Fibroblast of mammary gland (primary cell): ENCODE measurements at regions not wholly inside any gene's neighbourhood (a gene's known extent, or its start where the extent isn't known, plus 50 kb on each side); places are given as distances from the start of the nearest gene placed in this dataset.
A peak's percentile ranks its signal among the peaks of the same experiment; 100 is the strongest.

ENCODE experiments used
- DNase-seq: peaks from one replicate; pipeline ENCODE4 v3.0.0-alpha.2; 2010; ENCODE audit warnings: low read depth
- H3K4me3 ChIP-seq: 2 replicates; pipeline ENCODE4 v1.5.1; 2011; ENCODE audit warnings: low read depth, mild to moderate bottlenecking, low read length, moderate library complexity; ENCODE audit not compliant: control insufficient read depth
- CTCF ChIP-seq: conservative IDR thresholded peaks from 2 replicates; pipeline ENCODE4 v1.5.1; 2011; ENCODE audit warnings: low read depth, low read length, inconsistent platforms; ENCODE audit not compliant: control insufficient read depth, insufficient read depth

- DNase-seq: no peak
- no peak for TF ChIP-seq CTCF
- no peak overlapping the region for H3K4me3 ChIP-seq
Observed at GRCh38 chr13:73571376-73571775, 512.6 kb downstream of the KLF5 start.

- H3K4me3 ChIP-seq: no peak overlapping the region
- DNase-seq: peak; percentile 2
- no peak for TF ChIP-seq CTCF
Observed at GRCh38 chr13:73556902-73557301, 498.1 kb downstream of the KLF5 start.

DNA sequence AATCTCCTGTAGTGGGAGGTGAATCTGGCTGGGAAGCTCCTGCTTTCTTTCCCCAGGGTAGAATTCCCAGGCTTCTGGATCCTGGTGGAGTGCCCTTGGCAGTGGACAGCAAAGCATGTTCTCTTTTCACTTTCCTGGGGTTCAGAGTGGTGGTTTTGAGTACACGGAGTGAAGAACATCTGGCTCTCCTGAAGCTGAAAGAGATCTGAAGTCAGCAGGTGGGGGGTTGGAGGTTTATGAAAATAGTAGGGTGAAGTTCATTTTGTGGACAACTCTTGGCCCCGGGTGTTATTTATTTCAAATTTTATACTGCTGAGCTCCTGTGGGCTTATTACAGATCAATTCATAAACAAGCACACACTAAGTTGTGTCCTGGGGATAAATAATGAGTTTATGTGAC lies 497.3 kb downstream of the KLF5 start:
- peak; percentile 0 for DNase-seq
- TF ChIP-seq CTCF: no peak
- H3K4me3 ChIP-seq: no peak overlapping the region

GRCh38 chr13:73551736-73552135 lies 492.9 kb downstream of the KLF5 start:
- DNase-seq: no peak
- no peak for TF ChIP-seq CTCF
- no peak overlapping the region for H3K4me3 ChIP-seq

DNA sequence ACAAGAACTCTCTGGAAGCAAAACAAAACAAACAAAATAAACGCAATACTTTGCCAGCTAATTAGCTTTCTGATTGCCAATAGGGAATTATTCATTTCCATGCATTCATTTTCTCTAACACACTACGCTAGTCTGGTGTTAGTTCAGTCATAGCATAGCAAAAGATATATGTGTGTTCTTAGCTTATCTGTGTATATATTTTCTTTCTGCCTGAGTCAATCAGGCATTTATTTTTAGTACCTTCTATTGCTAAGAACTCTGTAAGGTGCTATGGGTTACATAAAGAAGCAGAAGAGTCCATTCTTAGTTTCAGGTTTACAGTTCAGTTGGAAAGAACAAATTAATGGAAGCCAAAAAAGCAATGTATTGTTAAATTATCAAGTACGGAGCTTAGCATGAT lies 490.9 kb downstream of the KLF5 start:
- no peak overlapping the region for H3K4me3 ChIP-seq
- no peak for DNase-seq
- TF ChIP-seq CTCF: no peak

GRCh38 chr13:73548449-73548848 lies 489.6 kb downstream of the KLF5 start:
- no peak overlapping the region for H3K4me3 ChIP-seq
- no peak for DNase-seq
- TF ChIP-seq CTCF: no peak

GRCh38 chr13:73547239-73547638 lies 488.4 kb downstream of the KLF5 start:
- no peak for TF ChIP-seq CTCF
- no peak for DNase-seq
- no peak overlapping the region for H3K4me3 ChIP-seq
